ENCODE measurements at regions not wholly inside any gene's neighbourhood (a gene's known extent, or its start where the extent isn't known, plus 50 kb on each side); places are given as distances from the start of the nearest gene placed in this dataset.

DNA sequence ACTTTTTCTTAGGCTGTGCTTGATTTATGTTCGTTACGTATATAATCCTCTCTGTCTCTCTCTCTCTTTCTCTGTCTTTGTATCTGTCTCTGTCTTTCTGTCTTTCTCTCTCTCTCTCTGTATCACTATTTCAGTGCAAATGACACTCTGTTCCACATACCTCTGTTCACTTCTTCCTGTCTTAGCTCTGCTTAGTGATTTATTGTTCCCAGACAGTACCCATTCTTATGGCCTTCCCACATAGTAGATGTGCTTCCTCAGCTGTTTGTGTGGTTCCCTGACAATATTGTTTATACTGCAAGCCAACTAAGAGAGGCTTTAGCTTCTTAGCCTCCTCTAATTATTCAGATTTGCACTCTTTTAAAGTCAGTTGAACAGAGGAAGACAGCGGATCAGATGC, 1244.2 kb downstream of the DIAPH3 start:
- no peak overlapping the region for H3K4me3 Mint-ChIP-seq (ENCODE audit: unreplicated experiment)
- no peaks in the 10 kb centered on the region for H3K9me3 Mint-ChIP-seq (ENCODE audit: low read depth)
- TF ChIP-seq, protein P1, sequence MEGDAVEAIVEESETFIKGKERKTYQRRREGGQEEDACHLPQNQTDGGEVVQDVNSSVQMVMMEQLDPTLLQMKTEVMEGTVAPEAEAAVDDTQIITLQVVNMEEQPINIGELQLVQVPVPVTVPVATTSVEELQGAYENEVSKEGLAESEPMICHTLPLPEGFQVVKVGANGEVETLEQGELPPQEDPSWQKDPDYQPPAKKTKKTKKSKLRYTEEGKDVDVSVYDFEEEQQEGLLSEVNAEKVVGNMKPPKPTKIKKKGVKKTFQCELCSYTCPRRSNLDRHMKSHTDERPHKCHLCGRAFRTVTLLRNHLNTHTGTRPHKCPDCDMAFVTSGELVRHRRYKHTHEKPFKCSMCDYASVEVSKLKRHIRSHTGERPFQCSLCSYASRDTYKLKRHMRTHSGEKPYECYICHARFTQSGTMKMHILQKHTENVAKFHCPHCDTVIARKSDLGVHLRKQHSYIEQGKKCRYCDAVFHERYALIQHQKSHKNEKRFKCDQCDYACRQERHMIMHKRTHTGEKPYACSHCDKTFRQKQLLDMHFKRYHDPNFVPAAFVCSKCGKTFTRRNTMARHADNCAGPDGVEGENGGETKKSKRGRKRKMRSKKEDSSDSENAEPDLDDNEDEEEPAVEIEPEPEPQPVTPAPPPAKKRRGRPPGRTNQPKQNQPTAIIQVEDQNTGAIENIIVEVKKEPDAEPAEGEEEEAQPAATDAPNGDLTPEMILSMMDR (IDR thresholded peaks at IDR 0.05): no peak
- H3K4me1 Mint-ChIP-seq (ENCODE audit: low read depth): no peaks in the 10 kb centered on the region
- no peaks in the 10 kb centered on the region for H3K27me3 Mint-ChIP-seq (ENCODE audit: low read depth)
- no peak overlapping the region for H3K27ac Mint-ChIP-seq (ENCODE audit: unreplicated experiment)
- no peak for DNase-seq (ENCODE audit: low spot score)
- H3K36me3 Mint-ChIP-seq (ENCODE audit: low read depth): no peaks in the 10 kb centered on the region

DNA sequence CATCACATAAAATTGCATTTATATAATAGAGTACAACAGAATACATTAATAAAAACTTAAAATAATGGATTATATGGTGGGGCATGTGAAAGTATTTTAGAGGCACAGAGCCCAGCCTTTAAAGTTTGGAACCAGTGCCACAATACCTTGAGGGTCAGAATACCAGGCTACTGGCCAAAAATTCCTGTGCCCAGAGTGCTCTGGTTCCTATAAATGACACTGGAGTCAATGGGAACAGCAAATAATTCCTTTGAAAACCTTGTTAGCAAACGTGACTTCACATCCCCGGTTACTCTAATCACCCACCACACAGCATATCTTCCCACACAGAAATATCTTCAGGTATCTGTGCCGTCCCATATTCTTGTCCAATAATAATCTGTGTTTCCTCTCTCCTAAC, 1242.6 kb downstream of the DIAPH3 start:
- H3K27ac Mint-ChIP-seq (ENCODE audit: unreplicated experiment): no peak overlapping the region
- H3K27me3 Mint-ChIP-seq (ENCODE audit: low read depth): no peaks in the 10 kb centered on the region
- TF ChIP-seq, protein P1 (IDR thresholded peaks at IDR 0.05): no peak
- H3K36me3 Mint-ChIP-seq (ENCODE audit: low read depth): no peaks in the 10 kb centered on the region
- H3K4me1 Mint-ChIP-seq (ENCODE audit: low read depth): no peaks in the 10 kb centered on the region
- DNase-seq (ENCODE audit: low spot score): no peak
- no peaks in the 10 kb centered on the region for H3K9me3 Mint-ChIP-seq (ENCODE audit: low read depth)
- H3K4me3 Mint-ChIP-seq (ENCODE audit: unreplicated experiment): no peak overlapping the region

DNA sequence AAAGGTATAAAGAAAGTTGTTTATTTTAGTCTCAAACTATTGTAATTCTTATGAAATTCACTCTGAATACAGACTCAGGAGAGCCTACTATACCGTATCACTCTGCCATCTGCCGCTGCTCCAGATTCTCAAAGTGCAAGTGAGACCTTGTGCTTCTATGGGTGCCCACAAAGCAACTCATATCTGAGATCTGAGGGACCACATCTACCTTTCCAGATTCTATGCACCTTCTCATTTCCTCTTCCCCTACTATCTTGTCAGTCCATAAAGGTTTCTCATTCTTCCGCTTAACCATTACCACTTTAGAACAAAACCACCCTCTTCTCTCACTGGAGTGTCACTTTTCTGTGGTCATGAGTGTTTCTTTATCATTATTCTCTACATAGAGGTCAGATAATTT, 1236.9 kb downstream of the DIAPH3 start:
- TF ChIP-seq, protein P1 (IDR thresholded peaks at IDR 0.05): no peak
- Mint-ChIP-seq H3K27ac (ENCODE audit: unreplicated experiment) (no peak overlapping the region), H3K9me3 (ENCODE audit: low read depth) (no peaks in the 10 kb centered on the region), H3K4me3 (ENCODE audit: unreplicated experiment) (no peak overlapping the region), H3K36me3 (ENCODE audit: low read depth) (no peaks in the 10 kb centered on the region), H3K27me3 (ENCODE audit: low read depth) (no peaks in the 10 kb centered on the region), H3K4me1 (ENCODE audit: low read depth) (no peaks in the 10 kb centered on the region)
- DNase-seq (ENCODE audit: low spot score): no peak

DNA sequence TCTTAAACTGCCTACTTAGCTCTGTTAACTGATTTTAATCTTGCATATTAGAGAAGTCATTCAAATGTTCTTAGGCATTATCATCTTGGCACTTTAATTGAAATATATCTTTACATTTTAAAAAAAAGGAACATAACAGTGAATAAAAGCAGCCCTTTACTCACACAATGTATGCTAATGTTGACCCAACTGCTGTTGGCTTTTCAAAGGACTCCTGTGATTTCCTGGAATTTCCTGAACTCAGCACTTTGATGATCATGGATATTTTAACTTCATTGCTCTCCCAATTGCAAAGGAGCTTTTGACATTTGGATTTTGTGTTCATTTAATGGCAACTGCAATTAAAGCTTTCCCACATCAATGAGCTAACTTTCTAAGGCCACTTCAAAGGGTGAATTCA, 1230.3 kb downstream of the DIAPH3 start:
- Mint-ChIP-seq H3K9me3 (ENCODE audit: low read depth) (peaks cover 4% of the 10 kb centered on the region), H3K4me3 (ENCODE audit: unreplicated experiment) (no peak overlapping the region), H3K36me3 (ENCODE audit: low read depth) (no peaks in the 10 kb centered on the region), H3K4me1 (ENCODE audit: low read depth) (no peaks in the 10 kb centered on the region), H3K27me3 (ENCODE audit: low read depth) (no peaks in the 10 kb centered on the region), H3K27ac (ENCODE audit: unreplicated experiment) (no peak overlapping the region)
- TF ChIP-seq, protein P1 (IDR thresholded peaks at IDR 0.05): no peak
- no peak for DNase-seq (ENCODE audit: low spot score)

DNA sequence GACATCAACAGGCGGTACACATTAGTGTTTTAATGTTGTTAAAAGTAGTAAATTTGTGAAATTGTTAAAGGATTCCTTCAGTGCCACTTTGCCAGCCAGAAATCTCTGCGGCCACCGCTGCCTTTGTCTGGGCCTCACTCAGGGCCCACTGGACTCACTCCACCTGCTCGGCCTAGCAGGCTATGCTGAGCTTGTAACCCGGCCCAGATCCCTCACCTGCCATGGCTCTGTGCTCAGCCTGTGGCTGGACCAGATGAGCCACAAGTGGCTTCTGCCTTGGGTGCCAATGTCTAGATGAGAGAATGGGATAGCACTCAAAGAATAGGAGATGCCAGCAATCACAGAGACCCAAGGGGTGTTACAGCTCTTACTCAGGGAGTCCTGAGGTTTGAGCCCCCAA, 1228.0 kb downstream of the DIAPH3 start:
- no peaks in the 10 kb centered on the region for H3K36me3 Mint-ChIP-seq (ENCODE audit: low read depth)
- no peak for DNase-seq (ENCODE audit: low spot score)
- no peak overlapping the region for H3K4me3 Mint-ChIP-seq (ENCODE audit: unreplicated experiment)
- TF ChIP-seq, protein P1 (IDR thresholded peaks at IDR 0.05): no peak
- no peaks in the 10 kb centered on the region for H3K27me3 Mint-ChIP-seq (ENCODE audit: low read depth)
- H3K9me3 Mint-ChIP-seq (ENCODE audit: low read depth): peaks cover 4% of the 10 kb centered on the region
- no peak overlapping the region for H3K27ac Mint-ChIP-seq (ENCODE audit: unreplicated experiment)
- H3K4me1 Mint-ChIP-seq (ENCODE audit: low read depth): no peaks in the 10 kb centered on the region
